HepG2 (cell line): ENCODE measurements at regions not wholly inside any gene's neighbourhood (a gene's known extent, or its start where the extent isn't known, plus 50 kb on each side); places are given as distances from the start of the nearest gene placed in this dataset.

Source experiments
- ATAC-seq: fragments of 200-7000 bp; cut with Tn5 transposase; 3 replicates; pipeline ENCODE4 v1.9.1; 2020; ENCODE audit warnings: mild to moderate bottlenecking, moderate library complexity
- BruUV-seq: library from RNA; stranded (reverse); fragments of 400-500 nt; replicated peaks from 2 replicates; lab custom pipeline; 2021; lab: Mats Ljungman, UMichigan
- CTCF ChIA-PET: fragments of 300-600 bp; formaldehyde crosslinking; extraction: SDS; loops from one replicate; lab custom pipeline; 2021; ENCODE audit warnings: low total read pairs, inconsistent platforms, low intra/inter-chr PET ratio; lab: Yijun Ruan, JAX
- POLR2A ChIA-PET: fragments of 350-600 bp; sonication (Branson Sonifier 250); formaldehyde crosslinking; loops from one replicate; lab custom pipeline; 2020; ENCODE audit warnings: antibody characterized with exemption, inconsistent platforms; lab: Yijun Ruan, JAX
- DNase-seq: peaks from one replicate; pipeline ENCODE4 v3.0.0-alpha.2; 2015; ENCODE audit warnings: low spot score
- FAIRE-seq: peaks from 3 replicates; lab custom pipeline; 2011; peaks lifted over from hg19 to GRCh38; lab: Jason Lieb, UNC
- H2AFZ ChIP-seq: one replicate; pipeline ENCODE4 v1.6.1; 2011; ENCODE audit warnings: low read length, inconsistent platforms
- H3K27ac ChIP-seq: fragments of 300-600 bp; 3 replicates; pipeline ENCODE4 v1.8.0; 2011; ENCODE audit warnings: mixed run types, mild to moderate bottlenecking, mixed read lengths, low read length, inconsistent platforms; ENCODE audit not compliant: insufficient read depth; ENCODE audit errors: extremely low read length
- H3K27me3 ChIP-seq, 2 experiments: fragments of 200-600 bp in 1 of 2; 2 replicates in 1 of 2; 3 replicates in 1 of 2; pipeline versions ENCODE4 v1.6.0 to v1.8.0; 2011; ENCODE audit warnings: low read length in 2 of 2, mild to moderate bottlenecking in 2 of 2, moderate library complexity in 2 of 2, inconsistent platforms in 1 of 2; ENCODE audit not compliant: insufficient read depth in 2 of 2, control insufficient read depth in 1 of 2
- H3K36me3 ChIP-seq, 2 experiments: fragments of 200-600 bp in 1 of 2; replicated peaks in 1 of 2; 2 replicates in 1 of 2; 3 replicates in 1 of 2; pipeline versions ENCODE4 v1.5.1 to v1.8.0; 2011; ENCODE audit warnings: low read length in 2 of 2, inconsistent platforms in 1 of 2; ENCODE audit not compliant: insufficient read depth in 2 of 2, control insufficient read depth in 1 of 2
- H3K4me1 ChIP-seq: 2 replicates; pipeline ENCODE4 v1.5.1; 2012; ENCODE audit warnings: low read length, inconsistent platforms; ENCODE audit not compliant: insufficient read depth
- H3K4me2 ChIP-seq: 2 replicates; pipeline ENCODE4 v1.6.0; 2011; ENCODE audit warnings: low read depth, low read length, inconsistent platforms
- H3K4me3 ChIP-seq, 3 experiments: fragments of 200-600 bp in 1 of 3; sonication (generic), shearing (Covaris generic) in 1 of 3; replicated peaks in 1 of 3; 2 replicates each; pipeline ENCODE4 v1.5.1; 2011 to 2016; ENCODE audit warnings: low read length in 3 of 3, inconsistent platforms in 2 of 3, low read depth in 2 of 3, mild to moderate bottlenecking in 2 of 3, control low read depth in 1 of 3, mixed read lengths in 1 of 3; ENCODE audit not compliant: insufficient read depth in 1 of 3
- H3K79me2 ChIP-seq: one replicate; pipeline ENCODE4 v1.6.1; 2011; ENCODE audit warnings: low read length, inconsistent platforms; ENCODE audit not compliant: insufficient read depth
- H3K9ac ChIP-seq: 2 replicates; pipeline ENCODE4 v1.6.0; 2011; ENCODE audit warnings: mild to moderate bottlenecking, low read depth, low read length, inconsistent platforms; ENCODE audit not compliant: insufficient read depth
- H3K9me3 ChIP-seq: 2 replicates; pipeline ENCODE4 v1.5.1; 2012; ENCODE audit warnings: mild to moderate bottlenecking, low read length
- H4K20me1 ChIP-seq: 2 replicates; pipeline ENCODE4 v1.6.0; 2011; ENCODE audit warnings: inconsistent platforms, mild to moderate bottlenecking, low read length, moderate library complexity; ENCODE audit not compliant: insufficient read depth
- KLF9 ChIP-seq: IDR thresholded peaks from 2 replicates; pipeline ENCODE4 v1.6.1; 2016; ENCODE audit warnings: low read depth
- RAD51 ChIP-seq: fragments of 450-650 bp; IDR thresholded peaks from 2 replicates; pipeline ENCODE4 v1.6.1; 2016; ENCODE audit warnings: borderline replicate concordance
- ZNF253 ChIP-seq: sonication (generic); formaldehyde crosslinking; IDR thresholded peaks from 2 replicates; pipeline ENCODE4 v1.8.0; 2022; ENCODE audit warnings: mild to moderate bottlenecking, missing genetic modification reagents, borderline replicate concordance
- whole genome bisulfite sequencing: methylation state at CpG from one replicate; pipeline ENCODE4 v1.1.6; 2017; ENCODE audit warnings: low lambda C conversion rate; 5-methylcytosine and 5-hydroxymethylcytosine counted together
- in situ Hi-C: cut with HindIII; loops from 2 replicates; pipeline ENCODE4 v1.10.0; 2017; ENCODE audit warnings: low pct_unique_long_range_greater_than_20kb; ENCODE audit not compliant: extremely low pct_ligation_motif_present
- intact Hi-C: fragments of 100-400 bp; cut with micrococcal nuclease; formaldehyde crosslinking; loops from one replicate; pipeline ENCODE4 v1.10.0; 2022; ENCODE audit not compliant: unreplicated experiment
- TF ChIP-seq, protein P1 (sequence below): sonication (generic); formaldehyde crosslinking; IDR thresholded peaks from 2 replicates; pipeline ENCODE4 v1.4.0; 2020; ENCODE audit warnings: missing genetic modification reagents
- TF ChIP-seq, protein P2 (sequence below): IDR thresholded peaks from 2 replicates; pipeline ENCODE4 v1.6.1; 2016; ENCODE audit warnings: missing genetic modification reagents, missing compliant biosample characterization
- TF ChIP-seq, protein P3 (sequence below): sonication (generic); formaldehyde crosslinking; IDR thresholded peaks from 2 replicates; pipeline ENCODE4 v1.9.0; 2022; ENCODE audit warnings: missing genetic modification reagents, mild to moderate bottlenecking, borderline replicate concordance

DNA sequence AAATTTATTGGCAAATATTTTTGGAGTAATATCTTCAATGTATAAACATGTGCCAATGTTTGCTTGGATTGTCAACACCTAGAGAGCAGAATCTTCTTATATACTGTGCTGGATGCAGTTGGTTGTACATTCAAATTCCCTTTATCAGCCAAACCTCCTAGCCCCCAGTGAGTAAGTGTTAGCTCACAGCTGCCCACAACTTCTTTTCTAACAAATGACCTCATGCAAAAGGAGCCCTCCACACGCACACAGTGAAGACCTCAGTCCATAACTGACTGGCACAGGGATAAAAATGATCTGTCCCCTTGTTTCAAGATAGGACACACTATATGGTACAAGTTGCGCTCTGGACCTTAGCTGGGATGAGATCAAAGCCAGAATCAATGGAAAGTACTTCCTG is 458.0 kb upstream of the NWD2 start (continued):
- TF ChIP-seq, protein P1, sequence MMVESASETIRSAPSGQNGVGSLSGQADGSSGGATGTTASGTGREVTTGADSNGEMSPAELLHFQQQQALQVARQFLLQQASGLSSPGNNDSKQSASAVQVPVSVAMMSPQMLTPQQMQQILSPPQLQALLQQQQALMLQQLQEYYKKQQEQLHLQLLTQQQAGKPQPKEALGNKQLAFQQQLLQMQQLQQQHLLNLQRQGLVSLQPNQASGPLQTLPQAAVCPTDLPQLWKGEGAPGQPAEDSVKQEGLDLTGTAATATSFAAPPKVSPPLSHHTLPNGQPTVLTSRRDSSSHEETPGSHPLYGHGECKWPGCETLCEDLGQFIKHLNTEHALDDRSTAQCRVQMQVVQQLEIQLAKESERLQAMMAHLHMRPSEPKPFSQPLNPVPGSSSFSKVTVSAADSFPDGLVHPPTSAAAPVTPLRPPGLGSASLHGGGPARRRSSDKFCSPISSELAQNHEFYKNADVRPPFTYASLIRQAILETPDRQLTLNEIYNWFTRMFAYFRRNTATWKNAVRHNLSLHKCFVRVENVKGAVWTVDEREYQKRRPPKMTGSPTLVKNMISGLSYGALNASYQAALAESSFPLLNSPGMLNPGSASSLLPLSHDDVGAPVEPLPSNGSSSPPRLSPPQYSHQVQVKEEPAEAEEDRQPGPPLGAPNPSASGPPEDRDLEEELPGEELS (CRISPR knock-in tag), result no peak
- no peak for TF ChIP-seq ZNF253 (CRISPR knock-in tag)
- TF ChIP-seq, protein P2, sequence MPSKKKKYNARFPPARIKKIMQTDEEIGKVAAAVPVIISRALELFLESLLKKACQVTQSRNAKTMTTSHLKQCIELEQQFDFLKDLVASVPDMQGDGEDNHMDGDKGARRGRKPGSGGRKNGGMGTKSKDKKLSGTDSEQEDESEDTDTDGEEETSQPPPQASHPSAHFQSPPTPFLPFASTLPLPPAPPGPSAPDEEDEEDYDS (CRISPR knock-in tag), result no peak
- TF ChIP-seq KLF9, result no peak

DNA sequence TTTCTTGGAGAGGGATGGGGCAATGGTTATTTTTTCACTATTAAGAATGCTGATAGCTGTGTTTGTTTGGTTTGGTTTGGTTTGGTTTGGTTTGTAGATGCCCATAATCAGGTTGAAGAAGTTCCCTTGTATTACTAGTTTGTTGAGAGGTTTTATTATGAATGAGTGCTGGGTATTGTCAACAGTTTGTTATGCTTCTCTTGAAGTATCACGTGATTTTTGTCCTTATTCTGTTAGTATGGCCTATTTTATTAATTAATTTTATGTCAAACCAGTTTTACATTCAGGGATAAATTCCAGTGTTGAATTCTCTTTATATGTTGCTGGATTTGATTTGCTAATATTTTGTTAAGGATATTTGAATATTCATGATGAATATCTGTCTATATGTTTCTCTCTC is 449.8 kb upstream of the NWD2 start:
- no peak overlapping the region for H3K4me2 ChIP-seq
- ATAC-seq, result no peak
- no peak overlapping the region for H3K27ac ChIP-seq
- ChIA-PET CTCF (no interaction called here), POLR2A (no interaction called here)
- WGBS, result 0% methylated on average over 1 of the region's 1 CpG
- H3K9ac ChIP-seq, result no peak overlapping the region
- H3K36me3 ChIP-seq, result no peaks in the 10 kb centered on the region
- DNase-seq, result no peak
- H3K27me3 ChIP-seq, result no peaks in the 10 kb centered on the region
- intact Hi-C loops, result no loop called here
- H2AFZ ChIP-seq, result no peak overlapping the region
- no peaks in the 10 kb centered on the region for H3K79me2 ChIP-seq
- BruUV-seq, result no TSS peak
- H3K9me3 ChIP-seq, result peaks cover 26% of the 10 kb centered on the region
- FAIRE-seq, result no peak
- H3K4me3 ChIP-seq, result no peak overlapping the region
- in situ Hi-C loops, result no loop called here
- no peaks in the 10 kb centered on the region for H3K4me1 ChIP-seq
- no peaks in the 10 kb centered on the region for H4K20me1 ChIP-seq
- peak; percentile 59 for TF ChIP-seq RAD51
- TF ChIP-seq, protein P3, sequence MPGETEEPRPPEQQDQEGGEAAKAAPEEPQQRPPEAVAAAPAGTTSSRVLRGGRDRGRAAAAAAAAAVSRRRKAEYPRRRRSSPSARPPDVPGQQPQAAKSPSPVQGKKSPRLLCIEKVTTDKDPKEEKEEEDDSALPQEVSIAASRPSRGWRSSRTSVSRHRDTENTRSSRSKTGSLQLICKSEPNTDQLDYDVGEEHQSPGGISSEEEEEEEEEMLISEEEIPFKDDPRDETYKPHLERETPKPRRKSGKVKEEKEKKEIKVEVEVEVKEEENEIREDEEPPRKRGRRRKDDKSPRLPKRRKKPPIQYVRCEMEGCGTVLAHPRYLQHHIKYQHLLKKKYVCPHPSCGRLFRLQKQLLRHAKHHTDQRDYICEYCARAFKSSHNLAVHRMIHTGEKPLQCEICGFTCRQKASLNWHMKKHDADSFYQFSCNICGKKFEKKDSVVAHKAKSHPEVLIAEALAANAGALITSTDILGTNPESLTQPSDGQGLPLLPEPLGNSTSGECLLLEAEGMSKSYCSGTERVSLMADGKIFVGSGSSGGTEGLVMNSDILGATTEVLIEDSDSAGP (CRISPR knock-in tag), result no peak
